Esophagus muscularis mucosa (tissue), 4 donors: ENCODE measurements at regions not wholly inside any gene's neighbourhood (a gene's known extent, or its start where the extent isn't known, plus 50 kb on each side); places are given as distances from the start of the nearest gene placed in this dataset.

Experiments used
- DNase-seq: peaks from one replicate; pipeline ENCODE4 v3.0.0-alpha.2; 2017; ENCODE audit errors: extremely low spot score
- H3K27ac ChIP-seq, 4 donors: fragments of 200-600 bp; sonication (generic); replicated peaks in 1 of 4; 1 replicate in 3 of 4; 2 replicates in 1 of 4; pipeline ENCODE4 v1.5.1; 2016 to 2019; ENCODE audit warnings: mild to moderate bottlenecking in 1 of 4
- H3K27me3 ChIP-seq, 4 donors: fragments of 200-600 bp; sonication (generic); one replicate each; pipeline versions ENCODE4 v1.5.1 to v1.6.0; 2016 to 2019
- H3K36me3 ChIP-seq, 4 donors: fragments of 200-600 bp; sonication (generic); one replicate each; pipeline ENCODE4 v1.5.1; 2016 to 2019
- H3K4me1 ChIP-seq, 4 donors: fragments of 200-600 bp; sonication (generic); one replicate each; pipeline ENCODE4 v1.5.1; 2016 to 2019
- H3K4me3 ChIP-seq, 4 donors: fragments of 200-600 bp; sonication (generic); 1 replicate in 2 of 4; 2 replicates in 2 of 4; pipeline ENCODE4 v1.5.1; 2016 to 2019; ENCODE audit warnings: mild to moderate bottlenecking in 4 of 4, moderate library complexity in 1 of 4
- H3K9me3 ChIP-seq, 4 donors: fragments of 200-600 bp; sonication (generic); 1 replicate in 3 of 4; 2 replicates in 1 of 4; pipeline ENCODE4 v1.5.1; 2016 to 2019
- EP300 ChIP-seq: sonication (generic); formaldehyde crosslinking; IDR thresholded peaks from one replicate; pipeline ENCODE4 v1.6.1; 2017; ENCODE audit warnings: antibody characterized with exemption
- POLR2A ChIP-seq: fragments of 450-650 bp; IDR thresholded peaks from one replicate; pipeline ENCODE4 v1.6.1; 2017; ENCODE audit warnings: antibody characterized with exemption, moderate library complexity, mild to moderate bottlenecking, low read depth
- POLR2AphosphoS5 ChIP-seq, 2 donors: sonication (generic); formaldehyde crosslinking; IDR thresholded peaks; one replicate each; pipeline ENCODE4 v1.6.1; 2017; ENCODE audit warnings: antibody characterized with exemption in 2 of 2
- WGBS: methylation state at CpG from one replicate; pipeline ENCODE4 v1.1.5; 2018; 5-methylcytosine and 5-hydroxymethylcytosine counted together
- intact Hi-C: fragments of 100-400 bp; cut with DNase I; formaldehyde crosslinking; loops from one replicate; pipeline ENCODE4 v1.15.1; 2023
- TF ChIP-seq, protein P1 (sequence below), 3 experiments: fragments of 200-600 bp in 2 of 3; fragments of 450-650 bp in 1 of 3; sonication (generic) in 2 of 3; IDR thresholded peaks; one replicate each; pipeline ENCODE4 v1.5.1; 2017 to 2019; ENCODE audit warnings: antibody characterized with exemption in 3 of 3, mild to moderate bottlenecking in 2 of 3, moderate library complexity in 1 of 3

DNA sequence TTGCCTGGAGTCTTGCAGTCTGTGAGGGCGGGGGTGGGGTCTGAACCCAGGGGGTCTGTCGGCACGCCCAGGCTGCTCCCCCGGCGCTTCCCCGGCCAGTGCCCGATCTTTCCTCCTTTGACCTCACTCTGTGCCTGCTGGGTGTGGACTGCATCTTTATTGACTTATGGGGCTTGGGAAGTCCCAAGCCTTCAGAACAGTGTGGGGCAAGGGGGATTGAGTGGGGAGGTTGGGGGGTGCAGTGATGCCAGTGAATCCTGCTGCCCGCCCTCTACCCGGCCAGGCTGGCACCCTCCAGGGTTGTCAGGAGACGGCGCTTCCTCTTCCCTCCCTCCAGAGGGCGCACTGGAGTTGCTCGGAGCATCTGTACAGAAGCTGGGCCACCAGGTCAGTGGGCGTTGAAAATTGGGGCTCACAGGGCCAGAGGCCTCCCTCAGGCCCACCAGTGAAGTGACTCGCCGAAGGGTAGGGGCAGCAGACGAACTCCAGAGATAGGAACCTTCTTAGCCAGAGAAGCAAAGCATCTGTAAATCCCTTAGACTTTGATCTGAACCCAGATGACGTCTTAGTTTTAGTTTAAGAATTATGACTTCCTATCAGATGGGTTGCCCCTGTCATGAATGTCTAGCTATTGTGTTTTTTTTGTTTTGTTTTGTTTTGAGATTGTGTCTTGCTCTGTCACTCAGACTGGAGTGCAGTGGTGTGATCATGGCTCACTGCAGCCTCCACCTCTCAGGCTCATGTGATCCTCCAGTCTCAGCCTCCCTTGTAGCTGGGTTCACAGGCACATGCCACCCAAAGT, 184.8 kb upstream of the CIBAR2 start:
- Histone ChIP-seq H3K27me3 (no peaks in the 10 kb centered on the region), H3K4me1 (peaks cover 0 to 16% (median 12%) of the 10 kb centered on the region in 4 donors), H3K9me3 (no peaks in the 10 kb centered on the region), H3K4me3 (no peak overlapping the region), H3K36me3 (no peaks in the 10 kb centered on the region), H3K27ac (no peak overlapping the region)
- TF ChIP-seq EP300 (no peak), POLR2AphosphoS5 (IDR thresholded peaks at IDR 0.05) (no peak), POLR2A (no peak)
- TF ChIP-seq, protein P1, sequence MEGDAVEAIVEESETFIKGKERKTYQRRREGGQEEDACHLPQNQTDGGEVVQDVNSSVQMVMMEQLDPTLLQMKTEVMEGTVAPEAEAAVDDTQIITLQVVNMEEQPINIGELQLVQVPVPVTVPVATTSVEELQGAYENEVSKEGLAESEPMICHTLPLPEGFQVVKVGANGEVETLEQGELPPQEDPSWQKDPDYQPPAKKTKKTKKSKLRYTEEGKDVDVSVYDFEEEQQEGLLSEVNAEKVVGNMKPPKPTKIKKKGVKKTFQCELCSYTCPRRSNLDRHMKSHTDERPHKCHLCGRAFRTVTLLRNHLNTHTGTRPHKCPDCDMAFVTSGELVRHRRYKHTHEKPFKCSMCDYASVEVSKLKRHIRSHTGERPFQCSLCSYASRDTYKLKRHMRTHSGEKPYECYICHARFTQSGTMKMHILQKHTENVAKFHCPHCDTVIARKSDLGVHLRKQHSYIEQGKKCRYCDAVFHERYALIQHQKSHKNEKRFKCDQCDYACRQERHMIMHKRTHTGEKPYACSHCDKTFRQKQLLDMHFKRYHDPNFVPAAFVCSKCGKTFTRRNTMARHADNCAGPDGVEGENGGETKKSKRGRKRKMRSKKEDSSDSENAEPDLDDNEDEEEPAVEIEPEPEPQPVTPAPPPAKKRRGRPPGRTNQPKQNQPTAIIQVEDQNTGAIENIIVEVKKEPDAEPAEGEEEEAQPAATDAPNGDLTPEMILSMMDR (IDR thresholded peaks at IDR 0.05), result peak; percentile 54 to 78 (median 56)
- intact Hi-C loops, result no loop called here
- DNase-seq, result no peak
- 64% methylated on average over 18 of the region's 18 CpGs for WGBS

DNA sequence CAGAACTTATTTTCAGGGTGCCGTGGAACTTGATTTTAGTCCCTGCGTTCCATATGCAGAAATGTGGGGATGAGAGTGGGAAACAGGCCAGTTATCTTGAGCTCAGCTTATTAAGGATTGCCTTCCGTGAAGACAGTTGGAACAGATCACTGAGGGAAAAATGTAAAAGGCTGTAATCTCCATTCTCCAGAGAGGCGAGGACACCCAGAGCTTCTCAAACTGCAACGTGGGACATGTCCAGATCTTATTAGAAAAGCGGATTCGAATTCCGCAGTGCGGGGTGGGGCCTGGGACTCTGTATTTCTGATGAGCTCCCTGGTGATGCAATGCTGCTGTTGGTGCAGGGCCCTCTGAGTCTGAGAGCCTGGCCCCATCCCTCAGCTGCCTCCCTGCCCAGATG, 185.6 kb upstream of the CIBAR2 start:
- no peak for DNase-seq
- Histone ChIP-seq H3K27ac (no peak overlapping the region), H3K4me3 (no peak overlapping the region), H3K36me3 (no peaks in the 10 kb centered on the region), H3K4me1 (peaks cover 0 to 24% (median 19%) of the 10 kb centered on the region in 4 donors), H3K9me3 (no peaks in the 10 kb centered on the region), H3K27me3 (no peaks in the 10 kb centered on the region)
- TF ChIP-seq EP300 (no peak), POLR2A (no peak), POLR2AphosphoS5 (IDR thresholded peaks at IDR 0.05) (no peak)
- TF ChIP-seq, protein P1 (IDR thresholded peaks at IDR 0.05), result no peak
- 91% methylated on average over 8 of the region's 9 CpGs for WGBS
- intact Hi-C loops, result no loop called here

DNA sequence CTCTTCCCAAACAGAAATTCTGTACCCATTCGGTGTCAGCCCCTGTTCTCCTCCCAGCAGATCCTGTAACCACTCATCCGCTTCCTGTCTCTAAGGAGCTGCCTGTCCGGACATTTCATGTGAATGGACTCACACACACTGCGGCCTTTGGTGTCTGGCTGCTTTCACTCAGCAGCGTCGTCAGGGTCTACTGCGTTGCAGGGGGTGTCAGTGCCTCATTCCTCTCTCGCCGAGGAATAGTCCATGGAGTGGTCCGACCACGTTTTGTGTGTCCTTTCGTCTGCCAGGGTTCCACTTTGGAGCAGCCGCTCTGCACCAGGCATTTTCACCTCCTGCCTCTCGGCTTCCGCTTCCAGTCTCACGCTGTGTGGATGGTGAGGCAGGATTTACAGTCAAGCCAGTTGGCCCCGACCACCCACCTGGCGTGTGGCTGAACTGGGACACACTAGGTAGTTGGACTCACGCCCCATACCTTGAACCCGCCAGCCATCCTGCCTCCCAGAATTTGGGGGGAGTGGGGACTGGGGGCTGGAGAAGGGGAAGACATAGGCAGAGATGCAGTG, 188.2 kb upstream of the CIBAR2 start:
- intact Hi-C loops, result loop anchor here (10.0 kb wide), 1 partner anchor 414 kb away; no protein-coding TSS in a partner anchor
- WGBS, result 92% methylated on average over 20 of the region's 20 CpGs

DNA sequence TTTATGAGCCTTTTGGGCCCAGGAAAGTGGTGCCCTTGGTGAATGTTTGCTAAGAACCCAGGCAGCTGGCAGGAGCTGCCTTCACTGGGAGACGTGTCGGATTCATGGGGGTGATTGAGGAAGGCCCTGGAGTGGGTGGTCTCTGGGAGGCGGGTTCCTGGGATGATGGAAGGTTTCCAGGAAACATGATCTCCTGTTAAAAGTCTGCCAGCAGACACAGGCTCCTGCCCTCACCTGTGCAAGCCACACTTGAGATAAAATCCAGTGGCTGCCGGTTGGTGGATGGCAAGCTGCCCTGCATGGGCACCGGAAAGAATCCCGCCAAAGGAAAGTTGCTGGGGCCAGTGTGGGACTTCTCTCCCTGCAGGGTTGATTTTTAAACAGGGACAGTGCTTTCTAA, 189.0 kb upstream of the CIBAR2 start:
- H3K27ac ChIP-seq, result no peak overlapping the region
- DNase-seq, result no peak
- no peaks in the 10 kb centered on the region for H3K36me3 ChIP-seq
- 90% methylated on average over 6 of the region's 6 CpGs for WGBS
- peaks cover 8 to 48% (median 37%) of the 10 kb centered on the region in 4 donors for H3K4me1 ChIP-seq
- no peak overlapping the region for H3K4me3 ChIP-seq
- H3K9me3 ChIP-seq, result no peaks in the 10 kb centered on the region
- intact Hi-C loops, result loop anchor here (10.0 kb wide), 1 partner anchor 414 kb away; no protein-coding TSS in a partner anchor
- H3K27me3 ChIP-seq, result no peaks in the 10 kb centered on the region
- TF ChIP-seq POLR2A (no peak), EP300 (no peak), POLR2AphosphoS5 (IDR thresholded peaks at IDR 0.05) (no peak)
- TF ChIP-seq, protein P1 (IDR thresholded peaks at IDR 0.05), result no peak

More for the DNA sequence above, 188.2 kb upstream of the CIBAR2 start:
- no peaks in the 10 kb centered on the region for H3K9me3 ChIP-seq
- H3K4me1 ChIP-seq, result peaks cover 8 to 41% (median 30%) of the 10 kb centered on the region in 4 donors
- no peaks in the 10 kb centered on the region for H3K36me3 ChIP-seq
- H3K27me3 ChIP-seq, result no peaks in the 10 kb centered on the region
- DNase-seq, result no peak
- no peak overlapping the region for H3K27ac ChIP-seq
- H3K4me3 ChIP-seq, result no peak overlapping the region
- no peak for TF ChIP-seq EP300
- TF ChIP-seq, protein P1 (IDR thresholded peaks at IDR 0.05), result no peak
